ENCODE measurements at regions not wholly inside any gene's neighbourhood (a gene's known extent, or its start where the extent isn't known, plus 50 kb on each side); places are given as distances from the start of the nearest gene placed in this dataset.
"Not testable (repeated sequence)": the region's sequence is repeated elsewhere in the genome, so short reads cannot be mapped to it uniquely, and the experiment has no call there.

GRCh38 chr12:29008786-29009185 is 140.3 kb upstream of the FAR2 start (continued):
- no peak for TF ChIP-seq ZNF248 (tag by site-specific recombination; IDR thresholded peaks at IDR 0.05)
- TF ChIP-seq ZNF169 (tag by site-specific recombination; IDR thresholded peaks at IDR 0.05): no peak
- no peak for TF ChIP-seq ZNF391 (tag by site-specific recombination; IDR thresholded peaks at IDR 0.05; ENCODE audit: borderline replicate concordance, low read depth)
- no peak for TF ChIP-seq ZNF626 (tag by site-specific recombination; IDR thresholded peaks at IDR 0.05)

- Histone ChIP-seq H3K4me1 (ENCODE audit: control insufficient read depth, insufficient read depth, low read length) (no peaks in the 10 kb centered on the region), H3K36me3 (ENCODE audit: control insufficient read depth in 2 of 2, insufficient read depth in 1 of 2, low read length in 2 of 2) (no peaks in the 10 kb centered on the region), H3K4me3 (ENCODE audit: low read depth, low read length) (no peak overlapping the region), H3K9me3 (ENCODE audit: control insufficient read depth, insufficient read depth, low read depth, low read length) (no peaks in the 10 kb centered on the region), H3K27ac (ENCODE audit: extremely low read depth, low read depth, low read length) (no peak overlapping the region)
- TF ChIP-seq ZNF549 (tag by site-specific recombination; IDR thresholded peaks at IDR 0.05) (no peak), ZNF529 (tag by site-specific recombination; IDR thresholded peaks at IDR 0.05; ENCODE audit: insufficient replicate concordance) (no peak), ZNF2 (tag by site-specific recombination; IDR thresholded peaks at IDR 0.05) (no peak)
- CTCF ChIA-PET: interaction anchor here (1.8 kb wide), 1 partner anchor 13 kb away, joined by 6 read pairs; no protein-coding TSS in a partner anchor
- POLR2A ChIA-PET: no interaction called here
Observed at GRCh38 chr12:29012673-29013072, 136.4 kb upstream of the FAR2 start.

- H3K27ac ChIP-seq (ENCODE audit: extremely low read depth, low read depth, low read length); H3K4me1 ChIP-seq (ENCODE audit: control insufficient read depth, insufficient read depth, low read length); H3K9me3 ChIP-seq (ENCODE audit: control insufficient read depth, insufficient read depth, low read depth, low read length); CTCF ChIA-PET; POLR2A ChIA-PET; H3K4me3 ChIP-seq (ENCODE audit: low read depth, low read length); H3K36me3 ChIP-seq (ENCODE audit: control insufficient read depth in 2 of 2, insufficient read depth in 1 of 2, low read length in 2 of 2): not testable (repeated sequence)
Observed at GRCh38 chr12:29017532-29017931, 131.5 kb upstream of the FAR2 start.

GRCh38 chr12:29023436-29024076 is 125.5 kb upstream of the FAR2 start:
- no peak overlapping the region for H3K27ac ChIP-seq (ENCODE audit: extremely low read depth, low read depth, low read length)
- CTCF ChIA-PET: interaction anchor here (1.1 kb wide), 1 partner anchor 39 kb away, joined by 3 read pairs; no protein-coding TSS in a partner anchor
- POLR2A ChIA-PET: no interaction called here

More at GRCh38 chr12:29023436-29024076, 125.5 kb upstream of the FAR2 start:
- Histone ChIP-seq H3K4me3 (ENCODE audit: low read depth, low read length) (no peak overlapping the region), H3K36me3 (ENCODE audit: control insufficient read depth in 2 of 2, insufficient read depth in 1 of 2, low read length in 2 of 2) (no peaks in the 10 kb centered on the region), H3K4me1 (ENCODE audit: control insufficient read depth, insufficient read depth, low read length) (no peaks in the 10 kb centered on the region), H3K9me3 (ENCODE audit: control insufficient read depth, insufficient read depth, low read depth, low read length) (no peaks in the 10 kb centered on the region)
- no peak for TF ChIP-seq ZNF560 (tag by site-specific recombination; IDR thresholded peaks at IDR 0.05; ENCODE audit: borderline replicate concordance)
- no peak for TF ChIP-seq ZFP37 (tag by site-specific recombination; IDR thresholded peaks at IDR 0.05)
- no peak for TF ChIP-seq PRDM6 (tag by site-specific recombination; IDR thresholded peaks at IDR 0.05)
- TF ChIP-seq BCL11A (tag by site-specific recombination; IDR thresholded peaks at IDR 0.05; ENCODE audit: low read depth): no peak
- no peak for TF ChIP-seq ZNF843 (tag by site-specific recombination; IDR thresholded peaks at IDR 0.05)
- no peak for TF ChIP-seq EGR2 (tag by site-specific recombination; IDR thresholded peaks at IDR 0.05; ENCODE audit: low read depth)
- no peak for TF ChIP-seq ZNF776 (tag by site-specific recombination; IDR thresholded peaks at IDR 0.05; ENCODE audit: borderline replicate concordance)
- TF ChIP-seq ZBTB7A (tag by site-specific recombination; IDR thresholded peaks at IDR 0.05; ENCODE audit: low read depth): no peak
- TF ChIP-seq ZNF140 (tag by site-specific recombination; IDR thresholded peaks at IDR 0.05): no peak
- no peak for TF ChIP-seq REST (tag by site-specific recombination; IDR thresholded peaks at IDR 0.05)
- no peak for TF ChIP-seq RBAK (tag by site-specific recombination; IDR thresholded peaks at IDR 0.05)
- TF ChIP-seq ZNF114 (tag by site-specific recombination; IDR thresholded peaks at IDR 0.05): no peak
- no peak for TF ChIP-seq OVOL3 (tag by site-specific recombination; IDR thresholded peaks at IDR 0.05)
- no peak for TF ChIP-seq ZNF623 (tag by site-specific recombination; IDR thresholded peaks at IDR 0.05)
- TF ChIP-seq KLF10 (tag by site-specific recombination; IDR thresholded peaks at IDR 0.05): no peak
- no peak for TF ChIP-seq ZNF202 (tag by site-specific recombination; IDR thresholded peaks at IDR 0.05; ENCODE audit: borderline replicate concordance)
- no peak for TF ChIP-seq ZNF664 (tag by site-specific recombination; IDR thresholded peaks at IDR 0.05)
- no peak for TF ChIP-seq ZNF449 (tag by site-specific recombination; IDR thresholded peaks at IDR 0.05)

Measured in HEK293 (cell line).